ENCODE measurements at regions not wholly inside any gene's neighbourhood (a gene's known extent, or its start where the extent isn't known, plus 50 kb on each side); places are given as distances from the start of the nearest gene placed in this dataset.
"Not testable (repeated sequence)": the region's sequence is repeated elsewhere in the genome, so short reads cannot be mapped to it uniquely, and the experiment has no call there.

- Histone ChIP-seq H3K9ac (ENCODE audit: low read length) (no peak overlapping the region), H2AFZ (ENCODE audit: low read depth, low read length, severe bottlenecking) (no peak overlapping the region), H3K4me3 (ENCODE audit: insufficient read depth, low read length, poor library complexity, severe bottlenecking) (no peak overlapping the region), H3F3A (ENCODE audit: insufficient read depth) (no peaks in the 10 kb centered on the region), H3K27me3 (ENCODE audit: low read length) (no peaks in the 10 kb centered on the region), H3K9me3 (ENCODE audit: insufficient read depth, low read length) (no peaks in the 10 kb centered on the region), H3K36me3 (ENCODE audit: low read length) (0 out of 2 replicates have a peak, but pooled peaks cover under 1% of the 10 kb centered on the region), H4K20me1 (ENCODE audit: low read depth, low read length) (no peaks in the 10 kb centered on the region), H3K79me2 (ENCODE audit: insufficient read depth, low read length) (no peaks in the 10 kb centered on the region), H3K9me2 (replicated peaks; ENCODE audit: insufficient read depth, low read length) (no peaks in the 10 kb centered on the region), H3K4me2 (ENCODE audit: low read depth, low read length, poor library complexity, severe bottlenecking) (no peak overlapping the region), H3K27ac (ENCODE audit: low read depth, low read length) (no peak overlapping the region)
- TF ChIP-seq EZH2phosphoT487 (conservative IDR thresholded peaks at IDR 0.05; ENCODE audit: low read length) = no peak
These were observed 82.2 kb upstream of the GNAZ start for GRCh38 chr22:22988150-22988549.

GRCh38 chr22:22988785-22989184 lies 81.5 kb upstream of the GNAZ start:
- H2AFZ ChIP-seq (ENCODE audit: low read depth, low read length, severe bottlenecking) = no peak overlapping the region
- no peak overlapping the region for H3K4me2 ChIP-seq (ENCODE audit: low read depth, low read length, poor library complexity, severe bottlenecking)
- H3K27ac ChIP-seq (ENCODE audit: low read depth, low read length) = no peak overlapping the region
- H3K9me2 ChIP-seq (replicated peaks; ENCODE audit: insufficient read depth, low read length) = no peaks in the 10 kb centered on the region
- H4K20me1 ChIP-seq (ENCODE audit: low read depth, low read length) = no peaks in the 10 kb centered on the region
- no peaks in the 10 kb centered on the region for H3K9me3 ChIP-seq (ENCODE audit: insufficient read depth, low read length)
- TF ChIP-seq EZH2phosphoT487 (conservative IDR thresholded peaks at IDR 0.05; ENCODE audit: low read length) (no peak), CTCF (IDR thresholded peaks at IDR 0.05; ENCODE audit: insufficient read depth, low read length, poor library complexity, severe bottlenecking) (no peak)
- no peak overlapping the region for H3K9ac ChIP-seq (ENCODE audit: low read length)
- no peaks in the 10 kb centered on the region for H3K36me3 ChIP-seq (ENCODE audit: low read length)
- no peaks in the 10 kb centered on the region for H3K79me2 ChIP-seq (ENCODE audit: insufficient read depth, low read length)
- no peaks in the 10 kb centered on the region for H3K27me3 ChIP-seq (ENCODE audit: low read length)
- no peaks in the 10 kb centered on the region for H3F3A ChIP-seq (ENCODE audit: insufficient read depth)
- no peak overlapping the region for H3K4me3 ChIP-seq (ENCODE audit: insufficient read depth, low read length, poor library complexity, severe bottlenecking)

GRCh38 chr22:22989856-22990255 lies 80.5 kb upstream of the GNAZ start:
- Histone ChIP-seq H3K4me3 (ENCODE audit: insufficient read depth, low read length, poor library complexity, severe bottlenecking) (no peak overlapping the region), H3K79me2 (ENCODE audit: insufficient read depth, low read length) (no peaks in the 10 kb centered on the region), H3K9ac (ENCODE audit: low read length) (no peak overlapping the region), H3K9me3 (ENCODE audit: insufficient read depth, low read length) (no peaks in the 10 kb centered on the region), H3K27me3 (ENCODE audit: low read length) (no peaks in the 10 kb centered on the region), H3K4me2 (ENCODE audit: low read depth, low read length, poor library complexity, severe bottlenecking) (no peak overlapping the region), H3F3A (ENCODE audit: insufficient read depth) (no peaks in the 10 kb centered on the region), H4K20me1 (ENCODE audit: low read depth, low read length) (no peaks in the 10 kb centered on the region), H3K9me2 (replicated peaks; ENCODE audit: insufficient read depth, low read length) (no peaks in the 10 kb centered on the region), H2AFZ (ENCODE audit: low read depth, low read length, severe bottlenecking) (no peak overlapping the region), H3K36me3 (ENCODE audit: low read length) (no peaks in the 10 kb centered on the region), H3K27ac (ENCODE audit: low read depth, low read length) (no peak overlapping the region)
- TF ChIP-seq EZH2phosphoT487 (conservative IDR thresholded peaks at IDR 0.05; ENCODE audit: low read length) = no peak
- no peak for TF ChIP-seq CTCF (IDR thresholded peaks at IDR 0.05; ENCODE audit: insufficient read depth, low read length, poor library complexity, severe bottlenecking)

GRCh38 chr22:22990711-22991505 lies 79.4 kb upstream of the GNAZ start:
- not testable (repeated sequence) for H3K36me3 ChIP-seq (ENCODE audit: low read length); H4K20me1 ChIP-seq (ENCODE audit: low read depth, low read length); H3K27me3 ChIP-seq (ENCODE audit: low read length); H3F3A ChIP-seq (ENCODE audit: insufficient read depth); H3K9me2 ChIP-seq (replicated peaks; ENCODE audit: insufficient read depth, low read length); H3K79me2 ChIP-seq (ENCODE audit: insufficient read depth, low read length); H3K9ac ChIP-seq (ENCODE audit: low read length); H2AFZ ChIP-seq (ENCODE audit: low read depth, low read length, severe bottlenecking); H3K9me3 ChIP-seq (ENCODE audit: insufficient read depth, low read length); H3K27ac ChIP-seq (ENCODE audit: low read depth, low read length); H3K4me3 ChIP-seq (ENCODE audit: insufficient read depth, low read length, poor library complexity, severe bottlenecking); H3K4me2 ChIP-seq (ENCODE audit: low read depth, low read length, poor library complexity, severe bottlenecking)
